OCI-LY7 (cell line): ENCODE measurements at regions not wholly inside any gene's neighbourhood (a gene's known extent, or its start where the extent isn't known, plus 50 kb on each side); places are given as distances from the start of the nearest gene placed in this dataset.

Source experiments
- BruUV-seq: library from RNA; stranded (reverse); fragments of 400-500 nt; replicated peaks from 2 replicates; lab custom pipeline; 2021; lab: Mats Ljungman, UMichigan
- CTCF ChIA-PET: fragments of 300-600 bp; sonication (Branson Sonifier 250); formaldehyde crosslinking; loops from one replicate; lab custom pipeline; 2022; ENCODE audit warnings: antibody characterized with exemption; ENCODE audit not compliant: unreplicated experiment; lab: Charles Lee
- POLR2A ChIA-PET: fragments of 300-600 bp; sonication (Branson Sonifier 250); formaldehyde crosslinking; loops from one replicate; lab custom pipeline; 2022; ENCODE audit warnings: antibody characterized with exemption; lab: Charles Lee
- DNase-seq: peaks from one replicate; pipeline ENCODE4 v3.0.0-alpha.2; 2015; ENCODE audit warnings: low spot score
- H2AFZ ChIP-seq: fragments of 200-600 bp; sonication (generic), shearing (Covaris generic); 2 replicates; pipeline ENCODE4 v1.6.1; 2014; ENCODE audit warnings: mild to moderate bottlenecking, antibody characterized with exemption, low read length, moderate library complexity
- H3K27ac ChIP-seq: fragments of 200-600 bp; sonication (generic); 2 replicates; pipeline ENCODE4 v1.5.1; 2014; ENCODE audit warnings: mixed run types, low read depth, mild to moderate bottlenecking, moderate library complexity, low read length, inconsistent platforms; ENCODE audit not compliant: poor library complexity, severe bottlenecking
- H3K36me3 ChIP-seq: fragments of 200-600 bp; sonication (generic); 2 replicates; pipeline ENCODE4 v1.6.1; 2014; ENCODE audit warnings: mild to moderate bottlenecking, antibody characterized with exemption, low read length, moderate library complexity, mixed read lengths; ENCODE audit not compliant: insufficient read depth
- H3K4me1 ChIP-seq: fragments of 200-600 bp; sonication (generic); 2 replicates; pipeline ENCODE4 v1.5.1; 2014; ENCODE audit warnings: mild to moderate bottlenecking, low read length; ENCODE audit not compliant: insufficient read depth, poor library complexity, severe bottlenecking
- H3K4me2 ChIP-seq: fragments of 200-600 bp; sonication (generic); 2 replicates; pipeline ENCODE4 v1.6.1; 2014; ENCODE audit warnings: mild to moderate bottlenecking, low read length
- H3K4me3 ChIP-seq: fragments of 200-600 bp; sonication (generic); 2 replicates; pipeline ENCODE4 v1.5.1; 2014; ENCODE audit warnings: mild to moderate bottlenecking, low read depth, low read length; ENCODE audit not compliant: poor library complexity, severe bottlenecking
- H3K79me2 ChIP-seq: fragments of 200-600 bp; sonication (generic); 2 replicates; pipeline ENCODE4 v1.6.1; 2016; ENCODE audit warnings: low read depth, mild to moderate bottlenecking, low read length, moderate library complexity, mixed read lengths; ENCODE audit not compliant: insufficient read depth
- H3K9me2 ChIP-seq: fragments of 200-600 bp; sonication (generic); 2 replicates; pipeline ENCODE4 v1.6.1; 2016; ENCODE audit warnings: mild to moderate bottlenecking, low read length, mixed read lengths; ENCODE audit not compliant: insufficient read depth
- H3K9me3 ChIP-seq: fragments of 200-600 bp; sonication (generic); 2 replicates; pipeline ENCODE4 v1.6.1; 2014; ENCODE audit warnings: mild to moderate bottlenecking, mixed run types, low read length, mixed read lengths
- H4K20me1 ChIP-seq: fragments of 200-600 bp; sonication (generic); 2 replicates; pipeline ENCODE4 v1.6.1; 2014; ENCODE audit warnings: mild to moderate bottlenecking, antibody characterized with exemption, low read length, moderate library complexity, mixed read lengths; ENCODE audit not compliant: insufficient read depth
- EZH2phosphoT487 ChIP-seq: fragments of 200-600 bp; sonication (generic); IDR thresholded peaks from 2 replicates; pipeline ENCODE4 v1.6.1; 2018; ENCODE audit warnings: low read depth, borderline replicate concordance, mild to moderate bottlenecking, mixed run types, antibody characterized with exemption, low read length, moderate library complexity, mixed read lengths
- intact Hi-C: fragments of 100-400 bp; cut with micrococcal nuclease; formaldehyde crosslinking; loops from one replicate; pipeline ENCODE4 v1.10.0; 2022; ENCODE audit not compliant: unreplicated experiment
- TF ChIP-seq, protein P1 (sequence below): fragments of 200-600 bp; sonication (generic); conservative IDR thresholded peaks from 2 replicates; pipeline ENCODE4 v1.5.1; 2014; ENCODE audit warnings: mild to moderate bottlenecking, antibody characterized with exemption, low read length, moderate library complexity, mixed read lengths

DNA sequence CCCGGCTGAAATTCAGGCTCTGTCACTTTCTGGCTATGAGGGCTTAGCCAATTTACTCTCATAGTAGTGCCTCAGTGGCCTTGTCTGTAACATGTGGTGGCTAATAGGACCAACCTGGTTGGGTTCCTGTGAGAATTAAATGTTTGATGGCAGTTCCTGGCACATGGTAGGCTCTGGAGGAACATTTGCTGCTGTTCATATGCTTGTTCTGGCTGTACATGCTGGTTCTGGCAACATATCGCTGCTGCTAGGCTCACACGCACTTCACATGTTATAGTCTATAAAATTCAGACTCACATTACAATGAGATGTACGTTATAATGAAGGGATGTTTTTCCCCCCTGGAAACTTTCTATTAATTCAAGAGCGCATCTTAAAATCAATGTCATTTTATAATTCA, 417.7 kb upstream of the GYPC start:
- Histone ChIP-seq H3K9me2 (no peaks in the 10 kb centered on the region), H3K9me3 (no peaks in the 10 kb centered on the region), H3K27ac (no peak overlapping the region), H3K36me3 (no peaks in the 10 kb centered on the region), H3K4me1 (no peaks in the 10 kb centered on the region), H2AFZ (no peak overlapping the region), H3K79me2 (no peaks in the 10 kb centered on the region), H3K4me2 (no peak overlapping the region), H4K20me1 (no peaks in the 10 kb centered on the region), H3K4me3 (no peak overlapping the region)
- CTCF ChIA-PET: no interaction called here
- no TSS peak for BruUV-seq
- intact Hi-C loops: no loop called here
- POLR2A ChIA-PET: no interaction called here
- no peak for DNase-seq
- TF ChIP-seq, protein P1, sequence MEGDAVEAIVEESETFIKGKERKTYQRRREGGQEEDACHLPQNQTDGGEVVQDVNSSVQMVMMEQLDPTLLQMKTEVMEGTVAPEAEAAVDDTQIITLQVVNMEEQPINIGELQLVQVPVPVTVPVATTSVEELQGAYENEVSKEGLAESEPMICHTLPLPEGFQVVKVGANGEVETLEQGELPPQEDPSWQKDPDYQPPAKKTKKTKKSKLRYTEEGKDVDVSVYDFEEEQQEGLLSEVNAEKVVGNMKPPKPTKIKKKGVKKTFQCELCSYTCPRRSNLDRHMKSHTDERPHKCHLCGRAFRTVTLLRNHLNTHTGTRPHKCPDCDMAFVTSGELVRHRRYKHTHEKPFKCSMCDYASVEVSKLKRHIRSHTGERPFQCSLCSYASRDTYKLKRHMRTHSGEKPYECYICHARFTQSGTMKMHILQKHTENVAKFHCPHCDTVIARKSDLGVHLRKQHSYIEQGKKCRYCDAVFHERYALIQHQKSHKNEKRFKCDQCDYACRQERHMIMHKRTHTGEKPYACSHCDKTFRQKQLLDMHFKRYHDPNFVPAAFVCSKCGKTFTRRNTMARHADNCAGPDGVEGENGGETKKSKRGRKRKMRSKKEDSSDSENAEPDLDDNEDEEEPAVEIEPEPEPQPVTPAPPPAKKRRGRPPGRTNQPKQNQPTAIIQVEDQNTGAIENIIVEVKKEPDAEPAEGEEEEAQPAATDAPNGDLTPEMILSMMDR: no peak
- TF ChIP-seq EZH2phosphoT487: no peak

DNA sequence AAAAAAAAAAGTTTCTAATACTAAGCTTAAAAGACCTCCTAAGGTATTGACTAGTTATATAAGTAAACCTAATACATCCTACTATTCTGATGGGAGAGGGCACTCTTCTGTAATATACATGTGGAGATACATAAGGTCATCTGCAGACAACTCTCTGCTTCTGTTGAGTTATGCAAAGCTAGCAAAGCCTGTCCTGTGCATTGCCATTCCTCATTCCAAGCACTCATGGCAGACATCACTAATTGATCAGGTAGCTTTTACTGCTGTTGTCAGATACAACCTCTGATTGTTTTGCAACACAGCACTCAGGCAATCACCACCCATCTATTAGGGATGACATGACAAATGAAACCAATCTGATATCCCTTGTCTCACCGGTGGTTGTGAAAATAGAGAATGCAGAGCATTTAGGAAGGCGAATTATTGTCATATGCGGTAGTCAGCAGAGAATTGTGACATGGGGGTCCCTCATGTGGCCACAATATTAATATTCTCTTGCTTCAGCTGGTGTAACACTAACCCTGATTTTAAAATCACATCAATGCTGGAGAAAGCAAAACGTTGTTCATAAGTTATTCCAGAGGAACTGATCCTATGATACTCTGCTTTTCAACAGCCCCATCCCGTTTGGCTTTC, 416.5 kb upstream of the GYPC start:
- intact Hi-C loops: no loop called here
- ChIA-PET POLR2A (interaction anchor here (0.7 kb wide), 1 partner anchor 29 kb away, joined by 3 read pairs; no protein-coding TSS in a partner anchor), CTCF (no interaction called here)
- TF ChIP-seq, protein P1: no peak
- no peak for TF ChIP-seq EZH2phosphoT487
- Histone ChIP-seq H4K20me1 (no peaks in the 10 kb centered on the region), H3K4me2 (no peak overlapping the region), H3K4me1 (no peaks in the 10 kb centered on the region), H2AFZ (no peak overlapping the region), H3K36me3 (no peaks in the 10 kb centered on the region), H3K9me3 (no peaks in the 10 kb centered on the region), H3K27ac (no peak overlapping the region), H3K79me2 (no peaks in the 10 kb centered on the region), H3K9me2 (no peaks in the 10 kb centered on the region), H3K4me3 (no peak overlapping the region)
- DNase-seq: no peak
- no TSS peak for BruUV-seq

DNA sequence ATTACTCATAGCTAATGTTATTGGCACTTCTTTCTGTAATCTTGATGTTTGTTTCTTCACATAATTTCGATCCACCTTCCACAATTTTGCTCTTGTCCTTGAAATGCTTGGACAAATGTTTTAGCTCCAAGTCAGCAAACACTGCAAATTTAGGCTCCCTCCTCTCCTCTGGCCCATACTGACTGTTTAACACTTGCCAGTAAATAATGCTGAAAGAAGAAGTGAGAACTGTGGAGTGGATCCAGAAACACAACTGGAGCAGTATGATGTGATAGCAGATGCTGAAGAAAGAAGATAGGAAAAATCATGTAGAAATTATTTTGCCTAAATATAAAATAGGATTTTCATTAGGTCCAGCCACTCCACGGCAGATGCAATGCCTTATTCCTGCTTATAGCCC, 415.0 kb upstream of the GYPC start:
- Histone ChIP-seq H4K20me1 (no peaks in the 10 kb centered on the region), H3K9me2 (no peaks in the 10 kb centered on the region), H3K36me3 (no peaks in the 10 kb centered on the region), H3K4me1 (no peaks in the 10 kb centered on the region), H3K27ac (no peak overlapping the region), H3K9me3 (no peaks in the 10 kb centered on the region), H2AFZ (no peak overlapping the region), H3K4me2 (no peak overlapping the region), H3K4me3 (no peak overlapping the region), H3K79me2 (no peaks in the 10 kb centered on the region)
- no peak for TF ChIP-seq EZH2phosphoT487
- TF ChIP-seq, protein P1: no peak
- BruUV-seq: no TSS peak
- intact Hi-C loops: no loop called here
- DNase-seq: no peak
- CTCF ChIA-PET: no interaction called here
- POLR2A ChIA-PET: interaction anchor here (1.0 to 1.1 kb wide), 2 partner anchors 15 to 40 kb away, joined by 3 to 4 read pairs; no protein-coding TSS in a partner anchor
